Activated T-helper 17 cell treated with anti-CD3 and anti-CD28 coated beads, Interleukin-2, amount 50 U/mL, for 72 hours (primary cell): ENCODE measurements at regions not wholly inside any gene's neighbourhood (a gene's known extent, or its start where the extent isn't known, plus 50 kb on each side); places are given as distances from the start of the nearest gene placed in this dataset.
"Not testable (repeated sequence)": the region's sequence is repeated elsewhere in the genome, so short reads cannot be mapped to it uniquely, and the experiment has no call there.

Source experiments
- ATAC-seq: fragments of 150-1000 bp; cut with Tn5 transposase; replicated peaks from 2 replicates; pipeline ENCODE4 v1.10.0; 2021; ENCODE audit warnings: mild to moderate bottlenecking, moderate library complexity
- H3K27ac Mint-ChIP-seq: one replicate; pipeline ENCODE4 v1.8.0; 2022; ENCODE audit warnings: mixed read lengths
- H3K27me3 Mint-ChIP-seq: one replicate; pipeline ENCODE4 v1.8.0; 2022; ENCODE audit warnings: mixed read lengths
- H3K36me3 Mint-ChIP-seq: one replicate; pipeline ENCODE4 v1.8.0; 2022; ENCODE audit warnings: low read depth, mild to moderate bottlenecking, mixed read lengths
- H3K4me1 Mint-ChIP-seq: one replicate; pipeline ENCODE4 v1.8.0; 2022; ENCODE audit warnings: mixed read lengths
- H3K4me3 Mint-ChIP-seq: one replicate; pipeline ENCODE4 v1.8.0; 2022; ENCODE audit warnings: mild to moderate bottlenecking, mixed read lengths
- H3K9me3 Mint-ChIP-seq: one replicate; pipeline ENCODE4 v1.8.0; 2022; ENCODE audit warnings: mixed read lengths

DNA sequence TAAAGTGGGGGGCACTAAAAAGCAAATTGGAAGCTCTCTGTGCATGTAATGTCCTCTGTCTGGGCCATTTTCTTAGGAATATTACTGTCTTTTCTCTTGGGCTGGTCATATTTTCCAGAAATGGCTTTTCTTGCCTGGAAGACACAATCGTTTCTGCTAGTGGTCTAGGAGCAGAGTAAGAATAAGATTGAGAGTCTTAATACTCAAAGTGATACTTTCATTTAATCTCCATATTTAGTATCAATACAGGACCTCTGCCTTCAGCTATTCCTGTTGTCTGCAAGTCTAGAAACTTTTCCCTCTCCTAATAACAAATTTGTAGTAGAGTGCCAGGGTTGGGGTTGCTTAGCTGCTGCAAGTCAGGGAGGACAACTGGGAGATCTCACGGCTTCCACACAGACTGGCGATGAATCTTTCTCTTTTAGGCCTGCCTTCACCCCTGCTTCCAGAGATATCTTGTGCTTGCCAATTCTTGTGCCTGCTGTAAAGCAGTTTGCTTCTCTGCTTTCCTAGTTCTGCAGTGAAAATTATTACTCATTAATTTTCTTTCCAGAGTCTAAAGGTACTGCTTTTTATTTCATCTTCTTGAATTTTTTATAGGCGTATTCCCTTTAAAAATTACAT, 149.6 kb downstream of the KBTBD2 start:
- not testable (repeated sequence) for H3K36me3 Mint-ChIP-seq, H3K27ac Mint-ChIP-seq, H3K4me1 Mint-ChIP-seq, H3K27me3 Mint-ChIP-seq, H3K4me3 Mint-ChIP-seq, H3K9me3 Mint-ChIP-seq
- ATAC-seq, result peak; percentile 65

GRCh38 chr7:32739749-32740148, 151.8 kb downstream of the KBTBD2 start:
- not testable (repeated sequence) for H3K4me1 Mint-ChIP-seq, ATAC-seq, H3K4me3 Mint-ChIP-seq, H3K27ac Mint-ChIP-seq, H3K9me3 Mint-ChIP-seq, H3K27me3 Mint-ChIP-seq, H3K36me3 Mint-ChIP-seq

DNA sequence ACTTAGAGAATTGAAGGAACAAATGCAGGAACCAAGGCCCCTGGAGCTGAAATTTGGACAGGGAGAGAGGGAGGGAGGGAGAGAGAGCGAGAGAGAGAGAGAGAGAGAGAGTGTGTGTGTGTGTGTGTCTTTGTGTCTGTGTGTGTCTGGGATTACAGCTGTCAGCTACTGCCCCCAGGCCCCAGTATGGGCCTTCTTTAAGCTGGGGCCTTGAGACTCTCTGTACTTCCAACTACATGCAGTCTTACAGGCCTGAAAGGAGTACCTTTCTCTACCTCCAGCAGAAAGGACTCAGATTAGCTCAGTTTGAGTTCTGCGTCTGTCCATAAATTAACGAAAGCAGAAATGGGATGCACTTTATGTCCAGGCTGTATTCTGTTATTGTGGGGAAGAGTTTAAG, 153.2 kb downstream of the KBTBD2 start:
- not testable (repeated sequence) for H3K27ac Mint-ChIP-seq, H3K9me3 Mint-ChIP-seq

DNA sequence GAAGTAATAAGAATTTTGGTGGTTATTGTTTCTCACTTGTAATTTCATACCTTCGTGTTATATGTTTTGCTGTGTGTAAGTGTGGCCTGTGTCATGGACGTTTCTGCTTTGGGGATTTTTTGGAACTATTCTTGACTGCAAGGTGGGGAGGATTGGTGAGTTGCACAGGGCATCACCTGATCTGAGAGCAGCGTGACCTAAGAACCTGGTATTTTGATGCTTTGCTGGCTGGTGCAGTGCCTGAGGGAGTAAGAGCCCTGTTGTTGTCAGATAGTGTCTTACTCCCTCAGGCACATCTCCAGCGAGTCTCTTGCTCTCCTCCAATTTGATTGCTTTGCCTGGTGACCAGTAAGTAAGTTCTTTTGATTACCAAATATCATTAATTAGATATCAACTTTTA, 158.8 kb downstream of the KBTBD2 start:
- not testable (repeated sequence) for H3K4me3 Mint-ChIP-seq, H3K9me3 Mint-ChIP-seq, H3K27me3 Mint-ChIP-seq, H3K4me1 Mint-ChIP-seq, H3K36me3 Mint-ChIP-seq, H3K27ac Mint-ChIP-seq
- ATAC-seq, result peak; percentile 49

More for the DNA sequence above, 153.2 kb downstream of the KBTBD2 start:
- H3K4me3 Mint-ChIP-seq, H3K27me3 Mint-ChIP-seq, H3K4me1 Mint-ChIP-seq, ATAC-seq, H3K36me3 Mint-ChIP-seq: not testable (repeated sequence)

DNA sequence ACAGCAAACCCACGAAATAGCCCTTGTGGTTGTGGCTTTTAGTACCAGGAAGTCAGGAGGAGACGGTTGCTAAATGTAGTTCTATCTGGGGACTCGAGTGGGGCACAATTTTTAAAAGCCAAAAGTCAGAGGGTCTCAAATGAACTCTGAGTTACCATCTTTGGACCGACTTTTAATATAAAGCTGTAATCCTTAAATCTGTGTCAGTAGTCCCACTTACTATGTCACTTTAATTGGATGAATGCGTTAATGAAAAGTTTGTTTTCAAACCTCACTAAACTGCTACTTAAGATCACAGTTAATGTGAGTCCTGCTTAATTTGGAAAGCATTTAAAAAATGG, 162.3 kb downstream of the KBTBD2 start:
- not testable (repeated sequence) for ATAC-seq, H3K27me3 Mint-ChIP-seq, H3K27ac Mint-ChIP-seq, H3K9me3 Mint-ChIP-seq, H3K36me3 Mint-ChIP-seq
- Mint-ChIP-seq H3K4me1 (peaks cover 10% of the 10 kb centered on the region), H3K4me3 (peak overlapping the region; percentile 56)

GRCh38 chr7:32728412-32729334, 162.9 kb downstream of the KBTBD2 start:
- not testable (repeated sequence) for H3K27ac Mint-ChIP-seq, H3K36me3 Mint-ChIP-seq, H3K27me3 Mint-ChIP-seq, H3K9me3 Mint-ChIP-seq
- peak overlapping the region; percentile 76 for H3K4me3 Mint-ChIP-seq
- peak; percentile 72 for ATAC-seq
- peaks cover 10% of the 10 kb centered on the region for H3K4me1 Mint-ChIP-seq

- H3K36me3 Mint-ChIP-seq, H3K4me1 Mint-ChIP-seq, H3K27ac Mint-ChIP-seq, H3K9me3 Mint-ChIP-seq, H3K27me3 Mint-ChIP-seq: not testable (repeated sequence)
- H3K4me3 Mint-ChIP-seq, result peak overlapping the region; percentile 76
- ATAC-seq, result peak; percentile 63
Measured at GRCh38 chr7:32727483-32728411, 163.8 kb downstream of the KBTBD2 start.

- not testable (repeated sequence) for H3K36me3 Mint-ChIP-seq, H3K4me3 Mint-ChIP-seq, ATAC-seq, H3K4me1 Mint-ChIP-seq, H3K9me3 Mint-ChIP-seq, H3K27me3 Mint-ChIP-seq, H3K27ac Mint-ChIP-seq
Measured at GRCh38 chr7:32722837-32723236, 168.7 kb downstream of the KBTBD2 start.

- ATAC-seq, result no peak
- Mint-ChIP-seq H3K4me1 (peaks cover 4% of the 10 kb centered on the region), H3K9me3 (no peaks in the 10 kb centered on the region), H3K4me3 (no peak overlapping the region), H3K27me3 (no peaks in the 10 kb centered on the region), H3K36me3 (no peaks in the 10 kb centered on the region), H3K27ac (no peak overlapping the region)
Measured at GRCh38 chr7:32694182-32694581, 197.4 kb downstream of the KBTBD2 start.

DNA sequence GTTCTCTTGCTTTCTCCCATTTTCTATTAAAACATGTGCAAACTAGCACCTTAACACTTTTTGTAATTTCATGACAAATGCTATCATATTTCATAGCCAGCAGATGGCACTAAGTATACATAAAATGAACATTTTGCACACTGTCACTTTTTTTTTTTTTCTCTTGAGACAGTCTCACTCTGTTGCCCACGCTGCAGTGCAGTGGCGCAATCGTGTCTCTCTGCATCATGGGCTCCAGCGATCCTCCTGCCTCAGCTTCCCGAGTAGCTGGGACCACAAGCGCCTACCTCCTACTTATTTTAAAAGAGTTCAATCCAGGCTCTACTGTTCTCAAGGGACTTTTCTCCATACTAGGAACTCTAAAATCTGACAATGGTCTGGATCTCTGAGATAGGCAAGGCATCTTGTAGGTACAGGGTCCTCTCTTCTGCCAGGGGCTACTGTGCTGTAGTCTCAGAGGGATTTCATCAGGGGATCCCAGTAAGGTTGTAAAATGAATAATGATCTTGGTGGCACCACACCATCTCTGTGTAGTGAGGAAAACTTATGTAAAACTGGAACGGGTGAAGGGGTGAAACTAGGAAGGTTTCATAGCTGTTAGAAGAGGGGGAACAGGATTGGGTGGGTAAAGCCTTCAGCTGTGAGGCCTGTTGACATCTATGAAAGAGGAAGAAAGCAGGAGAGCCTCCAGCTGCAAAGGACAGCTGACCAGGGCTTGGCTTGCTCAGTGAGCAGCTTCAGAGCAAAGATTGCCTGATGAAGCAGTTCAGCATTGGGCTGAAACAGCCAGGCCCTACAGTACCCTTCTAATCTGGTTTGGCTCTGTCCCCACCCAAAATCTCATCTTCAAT, 196.9 kb downstream of the AVL9 start:
- not testable (repeated sequence) for H3K4me1 Mint-ChIP-seq, H3K27ac Mint-ChIP-seq, H3K36me3 Mint-ChIP-seq, H3K27me3 Mint-ChIP-seq, H3K9me3 Mint-ChIP-seq
- ATAC-seq, result peak; percentile 67
- H3K4me3 Mint-ChIP-seq, result peak overlapping the region; percentile 4

- not testable (repeated sequence) for H3K27me3 Mint-ChIP-seq, H3K36me3 Mint-ChIP-seq
Measured at GRCh38 chr7:32688092-32688491, 192.8 kb downstream of the AVL9 start.

DNA sequence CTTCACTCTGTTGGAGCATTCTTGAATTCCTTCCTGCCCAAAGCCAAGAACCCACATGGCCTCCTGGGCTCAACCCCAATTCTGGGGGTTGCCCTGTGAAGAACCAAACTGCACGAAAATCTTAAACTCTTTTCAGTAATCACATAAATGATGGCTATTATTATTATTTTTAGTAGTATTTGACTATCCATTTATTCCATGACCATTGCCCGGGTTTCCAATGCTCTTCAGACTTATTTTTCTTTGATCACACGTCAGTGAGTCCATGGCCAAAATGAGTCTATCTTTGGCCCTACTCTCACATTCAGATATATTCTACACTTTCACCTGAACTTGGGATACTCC, 185.9 kb downstream of the AVL9 start:
- Mint-ChIP-seq H3K4me1 (peaks cover 10% of the 10 kb centered on the region), H3K9me3 (peaks cover 3% of the 10 kb centered on the region), H3K4me3 (no peak overlapping the region), H3K27me3 (peaks cover 3% of the 10 kb centered on the region), H3K36me3 (no peaks in the 10 kb centered on the region), H3K27ac (no peak overlapping the region)
- ATAC-seq, result no peak

More at GRCh38 chr7:32688092-32688491, 192.8 kb downstream of the AVL9 start:
- ATAC-seq, H3K4me1 Mint-ChIP-seq, H3K4me3 Mint-ChIP-seq, H3K9me3 Mint-ChIP-seq, H3K27ac Mint-ChIP-seq: not testable (repeated sequence)

DNA sequence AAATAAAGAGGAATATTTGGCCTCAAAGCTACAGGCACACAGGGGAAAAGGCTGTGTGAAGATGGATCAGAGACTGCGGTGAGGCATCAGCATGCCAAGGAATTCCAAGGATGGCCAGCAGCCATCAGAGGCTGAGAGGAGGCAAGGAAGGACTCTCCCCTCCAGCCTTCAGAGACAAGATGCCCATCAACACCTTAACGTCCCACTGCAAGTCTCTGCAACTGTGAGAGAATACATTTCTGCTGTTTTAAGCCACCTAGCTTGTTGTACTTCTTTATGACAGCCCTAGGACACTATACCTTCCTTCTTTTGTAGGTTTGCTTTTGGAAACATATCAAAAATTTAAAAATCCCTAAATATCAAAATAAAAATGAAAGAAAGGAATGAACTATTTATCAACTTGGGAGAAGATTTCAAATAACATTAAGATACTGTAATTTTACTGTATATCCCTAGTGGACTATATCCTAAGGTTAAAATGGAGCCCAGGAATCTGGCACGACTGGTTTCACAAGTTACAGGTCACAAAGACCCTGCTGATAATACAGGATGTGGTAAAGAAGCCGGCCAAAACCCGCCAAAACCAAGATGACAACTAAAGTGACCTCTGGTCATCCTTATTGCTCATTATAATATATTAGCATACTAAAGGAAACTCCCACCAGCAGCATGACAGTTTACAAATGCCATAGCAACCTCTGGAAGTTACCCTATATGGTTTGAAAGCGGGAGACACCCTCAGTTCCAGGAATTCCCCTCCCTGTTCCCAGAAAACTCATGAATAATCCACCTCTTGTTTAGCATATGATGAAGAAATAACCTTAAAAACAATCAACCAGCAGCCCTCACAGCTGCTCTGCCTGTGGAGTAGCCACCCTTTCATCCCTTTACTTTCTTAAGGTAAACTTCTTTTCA, 185.2 kb downstream of the AVL9 start:
- peak; percentile 49 for ATAC-seq
- Mint-ChIP-seq H3K4me3 (no peak overlapping the region), H3K27me3 (peaks cover 3% of the 10 kb centered on the region), H3K4me1 (peaks cover 10% of the 10 kb centered on the region), H3K27ac (no peak overlapping the region), H3K9me3 (peaks cover 3% of the 10 kb centered on the region), H3K36me3 (no peaks in the 10 kb centered on the region)
